ENCODE measurements at regions not wholly inside any gene's neighbourhood (a gene's known extent, or its start where the extent isn't known, plus 50 kb on each side); places are given as distances from the start of the nearest gene placed in this dataset.
"Not testable (repeated sequence)": the region's sequence is repeated elsewhere in the genome, so short reads cannot be mapped to it uniquely, and the experiment has no call there.

DNA sequence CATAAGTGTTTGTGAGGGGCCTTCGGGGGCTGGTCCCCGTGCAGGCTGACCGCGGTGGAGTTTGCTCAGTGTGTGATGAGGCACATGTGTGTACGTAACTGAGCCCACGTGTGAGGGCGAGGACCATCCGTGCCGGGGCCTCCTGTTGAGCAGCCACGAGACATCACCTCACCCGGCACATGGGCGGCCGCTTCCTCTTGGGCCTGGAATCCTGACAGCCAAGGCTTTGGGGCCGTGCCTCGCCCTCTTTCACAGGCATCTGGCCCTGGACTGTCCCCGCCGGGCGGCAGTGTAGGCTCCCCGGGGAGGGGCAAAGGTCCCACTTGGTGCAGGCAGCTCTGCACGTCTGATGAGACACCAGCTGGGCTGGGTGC, 202.3 kb downstream of the DLL1 start:
- Histone ChIP-seq H3K27me3 (peaks cover 45% of the 10 kb centered on the region), H3K9me3 (no peaks in the 10 kb centered on the region), H3K27ac (peak overlapping the region; percentile 23), H3K36me3 (no peaks in the 10 kb centered on the region), H3K4me1 (ENCODE audit: control insufficient read depth in 1 of 2, insufficient read depth in 1 of 2, low read depth in 1 of 2, low read length in 1 of 2) (peaks cover 14 to 15% of the 10 kb centered on the region in 2 experiments), H3K4me3 (ENCODE audit: low read depth in 1 of 2, low read length in 1 of 2) (peak overlapping the region in 1 of 2 experiments; percentile 47)
- TF ChIP-seq CTCF (IDR thresholded peaks at IDR 0.05): no peak

GRCh38 chr6:170087941-170088581, 202.8 kb downstream of the DLL1 start:
- Histone ChIP-seq H3K4me3 (ENCODE audit: low read depth in 1 of 2, low read length in 1 of 2) (peak overlapping the region; percentile 32 to 47), H3K9me3 (no peaks in the 10 kb centered on the region)

DNA sequence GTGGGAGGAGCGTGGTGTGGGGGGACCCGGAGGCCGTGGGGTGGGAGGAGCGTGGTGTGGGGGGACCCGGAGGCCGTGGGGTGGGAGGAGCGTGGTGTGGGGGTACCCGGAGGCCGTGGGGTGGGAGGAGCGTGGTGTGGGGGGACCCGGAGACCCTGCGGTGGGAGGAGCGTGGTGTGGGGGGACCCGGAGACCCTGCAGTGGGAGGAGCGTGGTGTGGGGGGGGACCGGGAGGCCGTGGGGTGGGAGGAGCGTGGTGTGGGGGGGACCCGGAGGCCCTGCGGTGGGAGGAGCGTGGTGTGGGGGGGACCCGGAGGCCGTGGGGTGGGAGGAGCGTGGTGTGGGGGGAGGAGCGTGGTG, 203.5 kb downstream of the DLL1 start:
- H3K36me3 ChIP-seq; H3K4me3 ChIP-seq (ENCODE audit: low read depth in 1 of 2, low read length in 1 of 2); H3K27ac ChIP-seq; H3K9me3 ChIP-seq: not testable (repeated sequence)
- Histone ChIP-seq H3K27me3 (peaks cover 45% of the 10 kb centered on the region), H3K4me1 (ENCODE audit: control insufficient read depth in 1 of 2, insufficient read depth in 1 of 2, low read depth in 1 of 2, low read length in 1 of 2) (peaks cover 14 to 15% of the 10 kb centered on the region in 2 experiments)

More at GRCh38 chr6:170087941-170088581, 202.8 kb downstream of the DLL1 start:
- TF ChIP-seq CTCF (IDR thresholded peaks at IDR 0.05): no peak
- Histone ChIP-seq H3K27ac (peak overlapping the region; percentile 23), H3K27me3 (peaks cover 45% of the 10 kb centered on the region), H3K36me3 (no peaks in the 10 kb centered on the region), H3K4me1 (ENCODE audit: control insufficient read depth in 1 of 2, insufficient read depth in 1 of 2, low read depth in 1 of 2, low read length in 1 of 2) (peaks cover 14 to 15% of the 10 kb centered on the region in 2 experiments)

GRCh38 chr6:170086639-170087420, 204.0 kb downstream of the DLL1 start:
- no peak for TF ChIP-seq CTCF (IDR thresholded peaks at IDR 0.05)
- Histone ChIP-seq H3K27ac (no peak overlapping the region), H3K4me1 (ENCODE audit: control insufficient read depth in 1 of 2, insufficient read depth in 1 of 2, low read depth in 1 of 2, low read length in 1 of 2) (peaks cover 14 to 15% of the 10 kb centered on the region in 2 experiments), H3K27me3 (peaks cover 46% of the 10 kb centered on the region), H3K4me3 (ENCODE audit: low read depth in 1 of 2, low read length in 1 of 2) (no peak overlapping the region), H3K36me3 (no peaks in the 10 kb centered on the region), H3K9me3 (no peaks in the 10 kb centered on the region)

- Histone ChIP-seq H3K9me3 (no peaks in the 10 kb centered on the region), H3K4me1 (ENCODE audit: control insufficient read depth in 1 of 2, insufficient read depth in 1 of 2, low read depth in 1 of 2, low read length in 1 of 2) (peaks cover 14 to 15% of the 10 kb centered on the region in 2 experiments), H3K4me3 (ENCODE audit: low read depth in 1 of 2, low read length in 1 of 2) (no peak overlapping the region), H3K27ac (no peak overlapping the region), H3K36me3 (no peaks in the 10 kb centered on the region), H3K27me3 (peaks cover 46% of the 10 kb centered on the region)
- TF ChIP-seq CTCF (IDR thresholded peaks at IDR 0.05): no peak
These were observed 205.1 kb downstream of the DLL1 start for GRCh38 chr6:170085475-170086401.
